GM12878 (cell line): ENCODE measurements at regions not wholly inside any gene's neighbourhood (a gene's known extent, or its start where the extent isn't known, plus 50 kb on each side); places are given as distances from the start of the nearest gene placed in this dataset.

Experiments used
- HDGF ChIP-seq: fragments of 450-650 bp; IDR thresholded peaks from 2 replicates; pipeline ENCODE4 v1.6.1; 2016; ENCODE audit warnings: antibody characterized with exemption
- POLR2A ChIP-seq: IDR thresholded peaks from 2 replicates; pipeline ENCODE4 v1.6.1; 2011; ENCODE audit warnings: low read depth, mild to moderate bottlenecking, low read length
- POLR2AphosphoS5 ChIP-seq: IDR thresholded peaks from 2 replicates; pipeline ENCODE4 v1.6.1; 2011; ENCODE audit warnings: mild to moderate bottlenecking, low read length, inconsistent platforms
- RAD51 ChIP-seq: fragments of 450-650 bp; IDR thresholded peaks from 2 replicates; pipeline ENCODE4 v1.6.1; 2016; ENCODE audit warnings: moderate library complexity, mild to moderate bottlenecking, inconsistent platforms
- YBX1 ChIP-seq: fragments of 450-650 bp; IDR thresholded peaks from 2 replicates; pipeline ENCODE4 v1.6.1; 2016; ENCODE audit warnings: antibody characterized with exemption

DNA sequence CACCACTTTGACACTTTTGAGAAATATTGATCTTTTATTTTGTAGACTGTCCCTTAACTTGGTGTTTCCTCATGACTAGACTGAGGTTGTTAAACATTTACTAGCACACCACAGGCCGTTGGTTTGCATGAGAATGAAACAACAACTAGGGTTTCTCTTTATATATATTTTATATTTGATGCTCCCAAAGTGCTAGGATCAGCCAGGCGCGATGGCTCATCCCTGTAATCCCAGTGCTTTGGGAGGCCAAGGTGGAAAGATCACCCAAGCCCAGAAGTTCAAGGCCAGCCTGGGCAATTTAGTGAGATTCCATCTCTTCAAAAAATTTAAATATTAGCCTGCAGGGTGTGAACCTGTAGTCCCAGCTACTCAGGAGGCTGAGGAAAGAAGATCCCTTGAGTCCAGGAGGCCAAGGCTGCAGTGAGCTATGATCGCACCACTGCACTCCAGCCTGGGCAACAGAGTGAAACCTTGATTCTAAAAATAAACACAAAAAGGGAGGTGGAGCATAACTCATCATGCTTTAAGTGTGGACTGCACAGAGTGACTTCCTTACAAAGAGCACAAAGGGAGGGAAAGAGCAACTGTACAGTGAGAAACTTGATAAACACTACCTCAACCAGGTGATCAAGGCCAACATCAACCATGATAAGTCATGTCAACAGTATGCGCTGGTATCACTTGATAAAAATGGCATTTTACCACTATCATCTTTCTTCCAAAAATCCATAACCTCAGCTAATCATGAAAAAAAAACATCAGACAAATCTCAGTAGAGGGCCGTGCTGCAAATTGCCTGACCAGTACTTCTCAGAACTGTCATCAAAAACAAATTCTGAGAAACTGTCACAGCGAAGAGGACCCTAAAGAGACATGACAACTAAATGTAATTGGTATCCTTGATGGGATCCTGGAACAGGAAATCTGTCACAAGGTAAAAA lies 72.8 kb upstream of the ATF7IP2 start:
- TF ChIP-seq RAD51 (no peak), POLR2A (no peak), YBX1 (no peak), POLR2AphosphoS5 (no peak), HDGF (0 out of 2 replicates have a peak, but pooled peaks have one; percentile 64)
